GM18517 (cell line): ENCODE measurements at regions not wholly inside any gene's neighbourhood (a gene's known extent, or its start where the extent isn't known, plus 50 kb on each side); places are given as distances from the start of the nearest gene placed in this dataset.
"Not testable (repeated sequence)": the region's sequence is repeated elsewhere in the genome, so short reads cannot be mapped to it uniquely, and the experiment has no call there.

Experiments
- ATAC-seq: cut with Tn5 transposase; IDR thresholded peaks from one replicate; pipeline ENCODE4 v1.9.1; 2021; ENCODE audit warnings: mild to moderate bottlenecking, moderate library complexity; ENCODE audit not compliant: unreplicated experiment

DNA sequence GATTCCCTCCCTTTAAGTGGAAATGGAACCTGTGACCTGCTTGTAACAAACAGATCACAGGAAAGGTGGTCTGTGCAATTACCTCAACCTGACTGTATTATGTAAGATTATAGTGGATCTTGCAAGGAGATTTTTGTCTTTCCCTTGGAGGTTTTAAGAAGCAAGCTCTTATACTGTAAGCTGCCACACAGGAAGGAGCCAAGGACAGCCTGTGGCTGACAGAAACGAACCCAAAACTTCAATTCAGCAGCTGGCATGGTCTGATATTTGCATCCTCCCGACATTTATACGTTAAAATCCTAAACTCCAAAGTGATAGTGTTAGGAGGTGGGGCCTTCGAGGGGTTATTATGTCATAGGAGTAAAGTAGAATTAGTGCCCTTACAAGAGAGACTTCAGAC lies 711.8 kb upstream of the CTNND2 start:
- ATAC-seq, result no peak

DNA sequence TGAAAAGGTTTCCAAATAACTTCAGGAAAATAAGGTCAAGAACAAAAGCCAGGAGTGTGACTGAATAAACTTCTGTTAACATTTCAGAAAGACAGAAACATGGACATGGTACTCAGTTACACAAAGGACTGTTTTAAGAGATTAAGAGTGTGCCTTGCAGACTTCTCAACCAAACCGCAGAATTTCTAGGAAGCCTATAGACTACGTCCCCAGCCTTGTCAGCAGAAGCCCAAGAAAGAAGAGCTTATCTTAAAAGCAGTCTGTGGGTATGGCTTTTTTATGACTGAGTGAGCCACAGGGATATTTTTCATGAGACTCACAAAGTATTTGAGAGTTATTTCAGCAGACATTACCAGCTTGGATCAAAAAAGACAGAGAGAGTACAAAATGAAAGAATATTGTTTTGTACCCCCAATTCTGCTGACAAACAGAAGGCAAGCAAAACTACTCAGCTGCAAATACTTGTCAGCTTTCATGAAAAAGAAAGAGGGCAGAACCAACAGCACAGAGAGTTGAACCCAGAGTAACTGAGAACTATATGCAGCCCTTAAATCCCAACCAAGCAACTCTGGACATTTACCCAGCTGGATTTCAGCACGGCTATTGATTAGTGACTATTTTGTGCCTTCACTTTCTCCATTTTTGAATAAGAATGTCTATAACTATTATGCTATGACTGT lies 711.0 kb upstream of the CTNND2 start:
- ATAC-seq, result no peak

DNA sequence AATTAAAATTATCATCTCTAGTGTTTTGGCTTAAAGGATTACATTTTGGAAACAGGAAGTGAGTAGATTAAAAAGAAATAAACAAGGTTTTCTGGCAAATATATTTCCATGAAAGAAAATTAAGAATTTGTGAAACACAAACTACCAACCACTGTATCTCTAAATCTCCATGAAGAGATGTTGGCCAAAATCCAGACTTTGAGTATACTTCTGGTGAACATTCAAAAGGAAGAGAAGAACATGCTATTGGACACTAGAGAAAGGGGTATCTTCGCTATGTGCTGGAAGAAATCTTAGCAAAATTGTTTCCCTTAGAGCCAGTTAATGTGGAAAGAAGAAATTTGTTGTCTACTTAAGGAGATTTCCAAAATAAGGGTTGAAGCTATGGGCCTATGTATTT lies 710.4 kb upstream of the CTNND2 start:
- no peak for ATAC-seq

DNA sequence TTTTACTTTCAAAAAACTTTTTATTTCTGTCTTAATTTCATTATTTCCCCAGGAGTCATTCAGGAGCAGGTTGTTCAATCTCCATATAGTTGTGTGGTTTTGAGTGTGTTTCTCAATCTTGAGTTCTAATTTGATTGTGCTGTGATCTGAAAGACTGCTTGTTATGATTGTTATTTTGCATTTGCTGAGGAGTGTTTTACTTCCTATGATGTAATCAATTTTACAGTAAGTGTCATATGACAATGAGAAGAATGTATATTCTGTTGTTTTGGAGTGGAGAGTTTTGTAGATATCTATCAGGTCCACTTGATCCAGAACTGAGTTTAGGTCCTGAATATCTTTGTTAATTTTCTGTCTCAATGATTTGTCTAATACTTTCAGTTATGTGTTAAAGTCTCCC lies 706.9 kb upstream of the CTNND2 start:
- no peak for ATAC-seq

DNA sequence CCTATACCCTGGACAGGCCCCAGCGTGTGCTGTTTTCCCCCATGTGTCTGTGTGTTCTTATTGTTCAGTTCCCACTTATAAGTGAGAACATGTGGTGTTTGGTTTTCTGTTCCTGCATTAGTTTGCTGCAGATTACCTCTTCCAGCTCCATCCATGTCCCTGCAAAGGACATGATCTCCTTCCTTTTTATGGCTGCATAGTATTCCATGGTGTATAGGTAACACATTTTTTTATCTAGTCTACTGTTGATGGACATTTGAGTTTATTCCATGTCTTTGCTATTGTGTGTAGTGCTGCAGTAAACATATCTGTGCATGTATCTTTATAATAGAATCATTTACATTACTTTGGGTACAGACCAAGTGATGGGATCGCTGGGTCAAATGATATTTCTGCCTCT lies 703.6 kb upstream of the CTNND2 start:
- ATAC-seq, result not testable (repeated sequence)

DNA sequence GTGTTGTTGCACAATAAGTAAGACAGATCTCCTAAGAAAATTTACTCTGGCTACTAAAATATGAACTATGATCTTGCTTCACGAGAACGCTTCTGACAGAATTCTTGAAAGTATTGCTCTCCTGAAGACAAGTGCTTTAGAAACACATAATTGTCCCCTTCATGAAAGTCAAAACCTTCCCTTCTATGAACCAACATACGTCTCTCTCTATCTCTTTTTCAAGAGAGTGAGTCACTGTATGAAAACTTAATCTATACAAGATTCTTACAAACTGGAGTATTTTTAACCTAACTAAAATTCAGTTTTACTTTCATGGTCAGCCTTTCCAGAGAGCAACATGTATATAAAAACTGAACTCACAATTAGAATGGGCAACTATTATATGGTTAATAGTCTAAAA lies 688.0 kb upstream of the CTNND2 start:
- no peak for ATAC-seq

DNA sequence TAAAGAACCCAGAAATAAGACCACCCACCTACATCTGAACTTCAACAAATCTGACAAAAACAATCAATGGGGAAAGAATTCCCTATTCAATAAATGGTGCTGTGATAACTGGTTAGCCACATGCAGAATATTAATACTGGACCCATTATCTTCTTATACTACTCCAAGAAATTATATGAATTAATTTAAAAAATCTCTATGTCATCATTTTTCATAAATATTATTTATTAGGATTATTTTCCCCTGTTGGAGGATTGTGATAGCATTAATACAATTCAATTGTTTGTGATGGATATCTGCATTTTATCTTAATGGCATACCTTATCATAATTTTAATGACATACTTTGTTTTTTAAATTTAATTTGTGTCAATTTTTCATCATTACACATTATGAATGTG lies 682.2 kb upstream of the CTNND2 start:
- ATAC-seq, result no peak

DNA sequence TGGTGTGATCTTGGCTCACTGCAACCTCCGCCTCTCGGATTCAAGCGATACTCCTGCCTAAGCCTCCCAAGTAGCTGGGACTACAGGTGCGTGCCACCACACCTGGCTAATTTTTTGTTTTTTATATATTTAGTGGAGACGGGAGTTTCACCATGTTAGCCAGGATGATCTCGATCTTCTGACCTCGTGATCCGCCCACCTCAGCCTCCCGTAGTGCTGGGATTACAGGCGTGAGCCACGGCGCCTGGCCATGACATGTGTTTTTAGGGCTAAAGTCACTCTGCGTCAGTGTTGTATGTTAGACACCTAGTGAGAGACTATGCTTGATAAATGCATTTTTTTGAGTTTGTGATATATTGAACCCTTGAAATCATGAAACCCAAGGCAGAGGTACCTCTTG lies 674.6 kb upstream of the CTNND2 start:
- not testable (repeated sequence) for ATAC-seq

DNA sequence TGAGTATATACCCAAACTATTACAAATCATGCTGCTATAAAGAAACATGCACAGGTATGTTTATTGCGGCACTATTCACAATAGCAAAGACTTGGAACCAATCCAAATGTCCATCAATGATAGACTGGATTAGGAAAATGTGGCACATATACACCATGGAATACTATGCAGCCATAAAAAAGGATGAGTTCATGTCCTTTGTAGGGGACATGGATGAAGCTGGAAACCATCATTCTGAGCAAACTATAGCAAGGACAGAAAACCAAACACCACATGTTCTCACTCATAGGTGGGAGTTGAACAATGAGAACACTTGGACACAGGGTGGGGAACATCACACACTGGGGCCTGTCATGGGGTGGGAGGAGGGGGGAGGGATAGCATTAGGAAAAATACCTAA lies 672.7 kb upstream of the CTNND2 start:
- ATAC-seq, result not testable (repeated sequence)

DNA sequence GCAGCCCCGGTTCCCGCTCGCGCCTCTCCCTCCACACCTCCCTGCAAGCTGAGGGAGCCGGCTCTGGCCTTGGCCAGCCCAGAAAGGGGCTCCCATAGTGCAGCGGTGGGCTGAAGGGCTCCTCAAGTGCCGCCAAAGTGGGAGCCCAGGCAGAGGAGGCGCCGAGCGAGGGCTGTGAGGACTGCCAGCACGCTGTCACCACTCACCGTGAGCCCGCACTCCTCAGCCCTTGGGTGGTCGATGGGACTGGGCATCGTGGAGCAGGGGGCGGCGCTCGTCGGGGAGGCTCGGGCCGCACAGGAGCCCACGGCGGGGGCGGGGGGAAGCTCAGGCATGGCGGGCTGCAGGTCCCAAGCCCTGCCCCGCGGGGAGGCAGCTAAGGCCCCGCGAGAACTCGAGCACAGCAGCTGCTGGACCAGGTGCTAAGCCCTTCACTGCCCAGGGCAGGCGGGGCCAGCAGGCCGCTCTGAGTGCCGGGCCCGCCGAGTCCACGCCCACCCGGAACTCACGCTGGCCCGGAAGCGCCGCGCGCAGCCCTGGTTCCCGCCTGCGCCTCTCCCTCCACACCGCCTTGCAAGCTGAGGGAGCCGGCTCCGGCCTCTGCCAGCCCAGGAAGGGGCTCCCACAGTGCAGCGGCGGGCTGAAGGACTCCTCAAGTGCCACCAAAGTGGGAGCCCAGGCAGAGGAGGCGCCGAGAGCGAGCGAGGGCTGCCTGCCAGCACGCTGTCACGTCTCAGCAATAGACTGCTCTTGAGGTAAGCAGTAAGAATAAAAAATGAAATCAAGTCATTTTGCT lies 670.2 kb upstream of the CTNND2 start:
- ATAC-seq, result not testable (repeated sequence)

DNA sequence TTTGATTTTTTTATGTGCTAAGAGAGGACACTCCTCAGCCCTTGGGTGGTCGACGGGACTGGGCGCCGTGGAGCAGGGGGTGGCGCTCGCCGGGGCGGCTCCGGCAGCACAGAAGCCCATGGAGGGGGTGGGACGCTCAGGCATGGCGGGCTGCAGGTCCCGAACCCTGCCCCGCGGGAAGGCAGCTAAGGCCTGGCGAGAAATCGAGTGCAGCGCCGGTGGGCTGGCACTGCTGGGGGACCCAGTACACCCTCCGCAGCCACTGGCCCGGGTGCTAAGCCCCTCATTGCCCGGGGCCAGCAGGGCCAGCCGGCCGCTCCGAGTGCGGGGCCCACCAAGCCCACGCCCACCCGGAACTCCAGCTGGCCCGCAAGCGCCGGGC lies 669.7 kb upstream of the CTNND2 start:
- ATAC-seq, result not testable (repeated sequence)

DNA sequence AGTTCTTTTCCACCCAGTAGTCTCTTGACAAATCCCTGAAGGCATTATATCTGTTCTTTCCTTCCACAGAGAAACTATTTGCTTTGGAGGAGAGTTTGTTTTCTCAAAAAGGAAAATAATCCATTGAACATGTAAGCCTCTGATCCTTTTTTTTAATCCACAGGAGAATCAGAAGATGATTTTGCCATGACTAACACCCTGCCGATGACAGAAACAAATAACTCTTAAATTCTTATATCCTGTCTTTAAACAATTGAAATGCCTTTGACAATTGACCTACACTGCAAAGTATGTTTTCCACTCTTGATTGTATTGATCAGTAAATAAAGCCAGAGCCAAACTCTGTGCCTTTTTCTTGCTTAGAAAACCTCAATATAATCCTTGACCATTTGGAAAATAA lies 666.4 kb upstream of the CTNND2 start:
- ATAC-seq, result no peak

DNA sequence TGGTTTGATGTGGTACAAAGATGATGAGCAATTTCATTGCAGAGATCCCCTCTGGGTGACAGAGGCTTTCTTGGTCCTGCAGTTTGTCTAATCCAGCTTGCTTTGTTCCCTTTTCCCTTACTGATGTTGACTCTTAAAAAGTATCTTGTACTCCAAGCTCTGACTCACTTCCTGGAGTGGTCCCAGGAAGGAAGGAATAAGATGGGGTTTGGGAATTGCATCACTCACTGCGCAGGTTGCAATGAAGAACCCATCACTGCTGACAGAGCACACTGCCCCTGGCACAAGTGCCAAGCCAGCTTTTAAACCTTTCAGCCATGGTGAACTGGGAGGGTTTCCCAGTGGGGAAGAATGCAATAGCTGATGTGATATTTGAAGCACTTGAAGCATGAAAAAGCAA lies 662.2 kb upstream of the CTNND2 start:
- ATAC-seq, result no peak

DNA sequence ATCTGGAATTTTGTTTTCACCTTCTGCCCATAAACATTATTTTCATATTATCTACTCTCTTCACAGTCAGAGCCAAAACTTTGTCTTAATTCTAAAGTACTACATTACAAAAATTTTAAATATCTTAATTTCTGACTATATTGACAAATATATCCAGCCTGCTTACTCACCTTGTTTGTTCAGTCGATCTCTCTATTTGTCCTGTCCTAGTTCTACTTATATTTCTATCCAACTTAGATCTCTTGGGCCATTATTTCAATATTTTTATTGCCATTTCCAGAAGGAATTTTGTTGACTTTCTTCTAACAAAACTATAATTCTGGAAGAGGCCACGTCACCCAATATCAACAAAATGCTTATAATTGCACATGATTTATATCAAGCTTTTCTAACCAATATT lies 652.8 kb upstream of the CTNND2 start:
- no peak for ATAC-seq

DNA sequence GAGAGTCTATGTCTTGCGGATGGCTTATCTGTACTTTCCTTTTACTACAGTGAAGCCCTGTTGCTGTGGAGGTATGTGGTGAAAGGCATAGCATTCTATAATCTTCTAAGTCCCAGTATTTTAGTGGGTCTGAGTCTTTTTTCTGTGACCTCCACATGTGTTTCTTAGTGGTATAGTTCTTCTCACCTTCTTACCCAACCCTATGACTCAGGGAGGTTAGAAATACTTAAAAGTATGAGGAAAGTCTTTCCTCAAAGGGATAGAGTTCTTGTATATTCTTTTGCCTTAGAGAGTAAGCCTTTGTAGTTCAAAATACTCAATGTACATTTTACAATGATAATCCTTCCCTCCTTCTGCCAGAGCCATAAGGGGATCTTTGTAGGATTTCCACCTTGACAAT lies 621.9 kb upstream of the CTNND2 start:
- ATAC-seq, result no peak

DNA sequence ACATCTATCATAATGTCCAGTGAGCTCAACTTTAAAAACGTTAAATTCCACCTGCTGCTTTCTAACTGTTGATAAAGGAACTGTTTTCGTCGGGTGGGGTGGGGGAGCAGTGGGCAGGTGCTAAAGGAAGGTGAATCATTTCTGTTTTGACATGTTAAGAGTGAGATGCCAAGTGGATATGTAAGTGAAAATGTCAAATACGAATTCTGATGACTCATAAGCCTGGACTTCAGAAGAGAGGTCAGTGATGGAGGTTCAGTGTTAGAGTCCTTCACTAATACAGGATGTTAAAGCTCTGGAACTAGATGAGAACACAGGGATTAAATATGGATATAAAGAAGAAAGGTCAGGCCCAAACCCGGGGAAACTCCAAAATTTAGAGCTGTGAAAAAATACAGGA lies 617.9 kb upstream of the CTNND2 start:
- no peak for ATAC-seq

DNA sequence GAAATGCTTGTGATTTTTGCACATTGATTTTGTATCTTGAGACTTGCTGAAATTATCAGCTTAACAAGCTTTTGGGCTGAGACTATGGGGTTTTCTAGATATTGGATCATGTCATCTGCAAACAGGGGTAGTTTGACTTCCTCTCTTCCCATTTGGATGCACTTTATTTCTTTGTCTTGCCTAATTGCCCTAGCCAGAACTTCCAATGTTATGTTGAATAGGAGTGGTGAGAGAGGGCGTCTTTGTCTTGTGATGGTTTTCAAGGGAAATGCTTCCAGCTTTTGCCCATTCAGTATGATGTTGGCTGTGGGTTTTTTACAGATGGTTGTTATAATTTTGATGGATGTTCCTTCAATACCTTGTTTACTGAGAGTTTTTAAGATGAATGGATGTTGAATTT lies 600.7 kb upstream of the CTNND2 start:
- ATAC-seq, result not testable (repeated sequence)

DNA sequence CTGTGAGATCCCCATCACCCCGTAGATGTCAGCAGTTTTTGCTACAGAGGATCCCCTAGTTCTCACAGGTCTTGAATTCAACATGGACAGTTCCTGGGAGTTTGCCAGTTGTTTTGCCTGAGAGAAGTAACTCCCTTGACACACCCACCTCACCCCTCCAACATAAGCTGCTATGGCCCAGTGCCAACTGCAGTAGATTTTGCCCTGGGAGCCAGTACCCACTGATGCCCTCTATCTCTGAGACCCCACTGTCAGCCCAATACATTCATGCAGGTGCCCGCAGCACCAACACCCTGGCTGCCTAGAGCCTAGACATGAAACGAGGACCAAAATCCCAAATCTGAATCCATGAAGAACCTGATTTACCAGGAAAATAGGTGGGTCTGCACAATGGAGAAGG lies 583.9 kb upstream of the CTNND2 start:
- no peak for ATAC-seq

DNA sequence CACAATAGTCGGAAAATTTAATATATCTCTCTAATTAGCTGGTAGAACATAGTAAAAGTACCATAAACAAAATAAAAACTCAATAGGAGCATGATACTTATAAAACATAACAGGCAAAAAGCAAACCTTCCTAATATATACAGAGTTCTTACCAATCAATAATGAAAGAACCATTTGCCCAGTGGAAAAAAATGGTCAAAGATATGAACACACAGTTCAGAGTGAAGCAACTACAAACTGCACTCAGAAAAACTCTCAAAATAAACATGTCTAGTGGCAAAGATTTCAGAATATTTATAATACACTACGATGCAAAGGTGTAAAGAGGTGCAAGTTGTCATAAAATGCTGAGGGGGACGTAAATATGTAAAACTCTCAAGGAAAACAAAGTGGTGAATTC lies 576.2 kb upstream of the CTNND2 start:
- no peak for ATAC-seq

DNA sequence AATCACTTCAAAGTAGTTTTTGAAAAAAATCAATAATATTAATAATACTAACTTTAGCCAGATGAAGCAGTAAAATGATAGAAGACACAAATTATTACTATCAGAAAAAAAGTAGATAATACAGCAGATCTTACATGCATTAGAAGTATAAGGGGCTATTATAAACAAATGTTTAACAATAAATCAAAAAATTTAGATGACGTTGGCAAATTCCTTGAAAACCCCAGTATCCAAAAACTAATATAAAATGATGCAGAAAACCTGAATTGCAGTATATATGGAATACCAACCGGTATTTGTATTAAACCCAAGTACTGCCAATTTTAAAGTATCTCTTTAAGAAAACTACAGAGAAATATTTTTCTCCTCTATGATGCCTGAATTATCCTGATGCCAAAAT lies 573.3 kb upstream of the CTNND2 start:
- no peak for ATAC-seq

DNA sequence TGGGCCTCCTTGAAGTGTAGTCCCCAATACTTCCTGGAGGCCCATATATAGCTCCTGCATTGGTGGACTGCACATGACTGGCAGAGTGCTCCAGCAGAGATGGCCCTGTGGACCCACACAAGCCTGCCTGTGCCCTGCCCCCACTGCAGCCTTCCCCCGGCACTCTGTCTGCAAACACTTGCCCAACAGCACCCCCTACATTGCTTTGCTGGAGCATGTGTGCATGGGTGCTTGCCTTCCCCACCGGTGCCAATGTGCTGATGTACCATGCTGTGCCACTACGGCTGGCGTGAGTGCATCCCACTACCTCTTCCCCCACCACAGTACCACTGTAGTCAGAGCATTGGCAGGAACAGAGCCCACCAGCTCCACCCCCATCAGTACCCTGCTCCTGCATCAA lies 563.6 kb upstream of the CTNND2 start:
- no peak for ATAC-seq

DNA sequence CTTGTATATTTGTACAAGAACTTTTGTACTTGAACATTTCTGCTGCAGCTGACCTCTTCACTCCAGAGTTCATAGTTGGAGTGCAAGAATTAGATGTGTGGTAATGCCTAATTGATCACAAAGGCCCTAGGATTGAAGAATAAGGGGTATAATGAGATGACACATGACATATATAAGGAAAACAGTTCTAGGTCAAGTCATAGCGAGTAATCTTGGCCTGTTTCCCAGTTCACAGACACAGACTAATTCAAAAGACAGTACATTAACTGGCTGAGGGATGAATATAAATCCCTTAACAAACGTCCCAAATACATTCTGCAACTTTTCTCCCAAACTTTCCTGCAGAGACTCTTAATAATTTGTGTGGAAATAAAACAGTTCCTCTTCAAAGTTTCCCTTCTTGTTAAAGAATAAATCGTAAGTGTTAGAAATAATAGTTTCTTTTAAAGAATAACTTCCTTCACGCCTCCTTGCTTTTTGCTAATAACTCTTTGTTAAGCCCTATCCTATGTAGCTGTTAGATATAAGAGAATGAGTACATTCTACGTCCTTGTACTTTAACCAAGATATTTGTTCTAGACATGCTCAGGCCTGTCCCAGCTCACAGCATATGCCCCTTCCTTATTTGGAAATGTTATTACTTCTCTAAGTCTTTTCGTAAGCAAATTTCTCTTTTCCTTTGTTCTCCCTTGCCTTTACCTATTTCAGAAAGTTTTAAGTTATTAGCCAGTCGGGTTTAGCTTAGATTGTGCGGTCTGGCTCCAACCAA lies 556.4 kb upstream of the CTNND2 start:
- ATAC-seq, result no peak
